GM19043 (cell line): ENCODE measurements at regions not wholly inside any gene's neighbourhood (a gene's known extent, or its start where the extent isn't known, plus 50 kb on each side); places are given as distances from the start of the nearest gene placed in this dataset.

Experiments
- ATAC-seq: cut with Tn5 transposase; IDR thresholded peaks from one replicate; pipeline ENCODE4 v1.9.1; 2021; ENCODE audit warnings: low read depth; ENCODE audit not compliant: unreplicated experiment

DNA sequence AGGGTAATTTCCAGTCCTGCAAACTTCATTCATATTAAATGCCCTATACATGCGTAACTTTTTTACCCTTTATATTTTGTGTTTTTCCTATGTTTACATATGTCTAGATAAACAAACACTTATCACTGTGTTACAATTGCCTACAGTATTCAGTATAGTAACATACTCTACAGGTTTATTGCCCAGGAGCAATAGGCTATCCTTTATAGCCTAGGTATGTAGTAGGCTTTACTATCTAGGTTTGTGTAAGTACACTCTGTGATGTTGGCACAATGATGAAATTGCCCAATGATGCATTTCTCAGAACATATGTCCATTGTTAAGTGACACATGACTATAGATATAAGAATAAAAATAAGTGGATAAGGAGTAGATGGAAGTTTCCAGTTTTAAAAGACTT lies 345.5 kb upstream of the C1orf87 start:
- no peak for ATAC-seq

DNA sequence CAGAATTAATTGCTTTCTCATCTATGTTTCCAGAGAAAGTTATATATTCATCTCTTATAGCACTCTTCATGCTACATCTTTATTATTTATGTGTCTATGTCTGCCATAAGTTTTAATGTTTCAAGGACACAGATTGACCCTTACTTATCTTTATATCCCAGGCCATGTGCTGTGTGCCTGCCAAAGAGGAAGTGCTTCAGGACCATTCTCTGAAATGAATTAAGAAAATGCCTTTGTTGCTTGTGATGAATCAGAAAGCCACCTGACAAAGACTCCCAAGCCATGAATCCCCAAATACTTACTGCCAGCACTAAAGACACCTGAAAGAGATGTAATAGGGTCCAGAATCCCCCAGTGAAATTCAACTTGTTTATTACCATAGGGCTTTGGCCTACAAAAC lies 342.1 kb upstream of the C1orf87 start:
- ATAC-seq, result no peak

DNA sequence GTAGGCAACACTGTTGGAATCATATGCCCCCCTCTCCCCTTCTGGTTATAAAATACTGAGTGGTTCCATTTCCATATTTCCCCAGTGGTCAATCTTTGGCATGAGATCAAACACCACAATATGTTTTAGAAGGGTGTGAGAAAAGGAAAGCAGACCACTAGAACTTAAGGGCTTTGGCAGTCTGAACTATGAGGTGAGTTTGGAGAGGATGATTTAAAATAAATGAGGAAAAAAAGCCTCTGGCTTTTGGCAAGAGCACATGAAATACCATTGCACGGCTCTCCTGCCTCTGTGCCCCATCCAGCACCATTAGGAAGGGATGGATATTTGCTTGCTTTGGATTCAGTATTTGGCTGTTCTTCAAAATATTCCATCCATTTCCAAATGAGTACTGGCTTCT lies 339.5 kb upstream of the C1orf87 start:
- no peak for ATAC-seq

DNA sequence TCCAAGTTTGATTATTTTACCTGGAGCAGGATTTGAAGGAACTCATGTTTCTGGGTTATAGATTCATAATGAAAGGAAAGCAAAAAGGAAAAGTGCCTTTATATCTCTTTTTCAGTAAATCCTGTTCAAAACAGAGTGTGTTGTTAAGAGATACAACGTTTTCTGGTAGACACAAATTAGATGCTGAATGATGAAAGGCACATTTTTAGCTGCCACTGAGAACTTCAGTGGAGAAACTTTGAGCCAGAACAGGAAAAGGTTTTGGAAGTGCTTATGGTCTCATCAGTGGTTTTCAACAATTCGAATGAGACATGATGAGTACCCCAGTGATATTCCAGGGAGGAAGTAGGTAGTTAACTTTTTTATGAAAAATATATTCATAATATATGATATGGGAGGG lies 338.0 kb upstream of the C1orf87 start:
- ATAC-seq, result no peak

DNA sequence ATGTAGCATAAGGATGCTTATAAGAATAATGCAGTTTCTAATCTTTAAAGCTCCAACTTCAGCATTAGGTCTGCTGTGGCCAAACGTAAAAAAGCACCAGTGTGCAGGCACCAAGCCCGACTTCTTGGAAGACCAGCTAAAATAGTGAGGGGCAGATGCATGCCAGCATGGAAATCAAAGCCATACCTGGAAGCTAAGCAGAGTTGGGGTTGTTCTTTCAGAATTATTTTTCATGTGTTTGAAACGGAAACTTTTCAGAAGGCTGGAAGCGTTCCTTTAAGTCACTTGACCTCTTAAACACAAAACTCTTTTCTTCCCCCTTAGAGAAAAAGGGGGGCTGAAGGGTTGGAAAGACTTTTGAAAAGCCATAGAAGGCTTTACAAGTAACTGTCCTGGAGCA lies 329.2 kb upstream of the C1orf87 start:
- no peak for ATAC-seq

DNA sequence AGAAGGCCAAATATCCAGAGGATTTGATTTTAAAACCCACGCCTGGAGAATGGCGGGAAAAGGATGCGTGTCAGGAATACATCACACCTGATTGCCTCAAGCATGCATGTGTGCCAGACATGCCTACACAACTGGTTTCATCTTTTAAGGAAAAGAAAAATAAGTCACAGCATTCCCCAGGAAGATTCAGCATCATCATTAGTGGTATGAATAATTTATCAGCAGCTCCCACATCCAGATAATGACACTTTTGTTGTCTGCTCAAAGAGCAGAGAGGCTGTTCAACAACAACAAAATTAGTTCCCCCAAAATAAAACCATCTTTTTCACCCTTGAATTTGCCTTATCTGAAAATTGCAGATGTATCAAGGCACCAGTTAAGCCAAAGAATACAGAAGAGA lies 328.6 kb upstream of the C1orf87 start:
- no peak for ATAC-seq

DNA sequence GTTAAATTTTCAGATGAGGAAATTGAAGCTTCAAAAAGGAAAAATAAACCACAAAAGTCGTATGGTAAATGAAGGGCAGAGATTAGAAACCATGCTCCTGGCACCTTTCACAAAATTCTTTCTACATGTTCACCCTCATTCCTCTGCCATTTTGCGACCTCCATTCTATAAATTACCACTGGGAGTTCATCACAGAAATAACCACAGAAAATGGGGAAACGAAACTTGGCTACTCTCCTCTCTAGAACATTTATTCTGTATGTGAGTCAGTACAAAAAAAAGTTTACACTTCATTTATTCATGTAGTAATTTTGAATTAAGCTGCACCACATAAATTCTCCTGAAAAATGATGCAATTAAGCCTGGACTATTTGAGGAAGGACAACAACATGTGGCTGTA lies 320.9 kb upstream of the C1orf87 start:
- no peak for ATAC-seq

DNA sequence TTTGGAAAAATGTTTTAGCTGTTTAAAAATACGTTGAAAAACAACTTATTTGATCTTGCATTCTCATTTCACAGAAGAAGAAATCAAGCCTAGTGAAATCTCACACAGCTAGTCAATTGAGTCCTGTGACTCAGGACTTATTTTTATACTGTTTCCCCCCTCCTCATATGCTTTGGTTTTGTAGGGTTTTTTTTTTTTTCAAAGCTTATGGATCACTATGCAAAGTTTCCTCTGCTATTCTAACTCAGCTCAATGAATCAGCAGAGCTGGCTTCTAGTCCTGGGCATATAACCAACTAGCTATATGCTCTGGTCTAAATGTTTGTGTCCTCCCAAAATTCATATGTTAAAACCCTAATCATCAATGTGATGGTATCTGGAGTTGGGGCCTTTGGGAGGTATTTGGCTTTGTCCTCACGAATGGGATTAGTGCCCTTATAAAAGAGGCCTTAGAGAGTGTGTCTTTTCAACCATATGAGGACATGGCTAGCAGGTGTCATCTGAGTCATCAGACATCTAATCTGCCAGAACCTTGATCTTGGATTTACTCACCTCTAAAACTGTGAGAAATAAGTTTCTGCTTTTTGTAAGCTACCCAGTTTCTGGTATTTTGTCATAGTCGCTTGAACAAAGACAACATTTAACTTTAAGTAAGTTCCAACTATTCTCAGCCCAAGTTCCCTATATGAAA lies 317.2 kb upstream of the C1orf87 start:
- peak; percentile 58 for ATAC-seq

DNA sequence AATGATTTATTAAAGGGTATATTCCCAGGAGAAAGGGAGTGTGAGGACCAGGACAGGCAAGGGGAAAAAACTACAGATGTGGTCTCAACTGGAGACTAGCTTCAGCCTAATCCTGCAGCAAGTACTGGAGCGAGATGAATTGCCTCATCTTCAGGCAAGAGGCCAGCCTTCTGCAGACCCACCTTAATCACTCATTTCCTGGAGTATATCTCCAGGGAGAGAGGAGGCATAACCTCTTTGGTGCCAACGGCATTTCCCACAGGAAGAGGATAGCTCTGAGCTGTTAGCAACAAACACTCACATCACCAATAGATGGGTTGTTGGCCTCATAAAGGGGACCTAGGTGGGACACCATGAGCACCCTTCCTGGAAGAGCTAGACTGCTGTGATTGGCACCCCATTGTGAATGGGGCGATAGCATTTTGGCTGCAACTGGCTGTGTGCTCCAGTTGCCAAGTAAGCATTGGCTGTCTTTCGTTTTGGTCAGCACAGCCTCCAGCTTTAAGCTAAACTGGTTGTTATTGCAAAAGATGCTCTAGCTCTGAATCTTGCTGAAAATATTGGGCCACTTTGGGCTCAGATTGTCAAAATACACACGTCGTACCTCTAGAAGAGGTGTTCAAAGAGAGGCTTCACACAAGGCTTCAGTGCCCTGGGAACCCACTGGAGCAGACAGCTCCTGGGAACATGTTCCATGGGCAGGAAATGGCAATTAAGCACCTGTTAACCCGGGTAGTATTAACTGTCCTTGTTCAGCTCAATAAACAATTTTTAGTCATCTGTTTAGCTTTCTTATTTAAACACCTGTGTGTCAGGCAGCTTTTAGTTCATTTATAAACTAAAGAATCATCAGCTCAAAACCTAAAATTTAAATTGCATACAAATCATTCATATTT lies 314.8 kb upstream of the C1orf87 start:
- no peak for ATAC-seq

DNA sequence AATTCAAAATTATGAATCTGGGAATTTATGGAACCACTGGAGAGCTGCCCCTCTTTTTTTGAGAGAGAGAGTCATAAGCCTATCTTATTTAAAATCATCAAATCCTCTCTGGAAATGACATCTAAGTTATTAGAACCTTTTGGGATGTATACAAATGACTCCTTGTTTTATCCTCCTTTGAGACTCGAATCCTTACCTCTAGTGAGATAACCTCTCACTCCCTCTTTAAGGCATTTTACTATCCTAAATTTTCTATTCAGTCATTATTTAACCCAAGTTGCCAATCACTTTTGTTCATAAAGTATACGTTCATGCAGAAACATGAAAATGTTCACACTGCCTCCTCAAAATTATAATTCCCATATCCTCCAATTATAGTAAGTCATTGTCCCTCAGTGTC lies 313.6 kb upstream of the C1orf87 start:
- no peak for ATAC-seq

DNA sequence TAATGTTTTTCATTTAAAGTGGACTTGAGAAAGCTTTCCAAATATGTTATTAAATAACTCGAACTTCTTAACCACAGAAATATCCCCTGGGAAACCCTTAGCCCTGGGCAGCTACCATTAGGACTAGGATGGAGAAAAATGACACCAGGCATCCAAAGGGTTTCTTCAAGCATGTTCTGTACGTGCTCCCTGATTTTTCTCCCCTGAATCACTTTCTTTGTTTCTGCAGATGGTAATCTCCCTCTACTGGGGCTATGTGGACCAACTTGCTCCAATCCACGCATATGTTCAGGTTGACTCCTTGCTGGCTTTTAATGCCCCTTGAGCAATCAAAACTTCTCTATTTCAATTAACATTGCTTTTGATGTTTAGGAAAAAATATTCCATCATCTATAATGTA lies 312.7 kb upstream of the C1orf87 start:
- ATAC-seq, result no peak

DNA sequence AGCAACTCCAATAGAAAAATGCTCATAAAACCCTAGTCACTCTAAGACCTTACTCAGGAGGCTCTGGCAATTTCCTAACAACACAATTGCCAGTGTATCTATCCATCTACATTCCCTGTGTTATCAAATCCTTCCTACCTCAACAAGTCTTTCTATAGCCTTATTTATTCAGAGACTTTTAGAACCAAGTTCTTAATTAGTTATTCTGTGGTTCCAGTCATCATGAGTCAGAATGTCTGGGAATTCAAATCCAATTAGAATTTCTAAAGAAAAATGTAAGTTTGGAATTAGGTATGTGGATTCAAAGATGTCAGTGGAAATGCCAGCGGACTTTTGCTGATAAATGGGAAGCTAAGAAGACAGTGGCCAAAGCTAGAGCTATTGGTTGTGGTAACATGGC lies 302.6 kb upstream of the C1orf87 start:
- ATAC-seq, result no peak

DNA sequence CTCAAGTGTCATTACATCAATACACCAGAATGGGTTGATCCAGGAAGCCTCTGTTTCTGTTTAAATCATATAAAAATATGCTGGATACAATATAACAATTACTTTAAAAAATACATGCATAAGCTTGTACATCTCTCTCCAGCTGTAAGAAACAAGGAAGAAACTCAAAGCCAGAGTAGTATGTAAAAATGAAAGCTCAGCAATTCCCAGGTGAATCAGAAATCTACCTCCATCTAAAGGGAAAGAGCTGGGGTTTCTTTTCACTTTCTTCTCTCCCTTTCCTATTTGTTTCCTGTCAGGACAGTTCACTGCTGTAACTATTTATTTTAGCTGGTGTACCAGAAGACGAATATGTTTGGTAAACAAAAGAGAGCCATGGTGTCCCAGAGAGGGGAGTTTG lies 301.0 kb upstream of the C1orf87 start:
- no peak for ATAC-seq

DNA sequence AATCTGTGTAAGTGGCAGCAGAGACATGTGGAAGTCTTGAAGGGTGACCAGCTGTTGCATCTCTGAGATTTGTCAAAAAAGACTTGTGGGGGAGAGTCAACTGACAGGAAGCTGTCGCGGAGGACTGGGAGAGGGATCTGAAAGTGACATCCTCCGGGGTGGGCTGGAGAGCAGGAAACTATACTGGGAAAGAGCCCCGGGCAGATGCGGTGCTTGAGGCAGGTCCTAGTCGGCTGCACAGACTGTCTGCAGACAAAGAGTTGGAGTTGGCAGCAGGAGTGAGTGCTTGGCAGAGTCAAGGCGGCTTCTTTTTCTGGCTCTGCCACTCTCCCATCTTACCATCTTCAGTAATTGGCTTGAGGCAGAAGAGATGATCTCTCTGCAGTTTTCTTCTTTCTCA lies 294.0 kb upstream of the C1orf87 start:
- no peak for ATAC-seq

DNA sequence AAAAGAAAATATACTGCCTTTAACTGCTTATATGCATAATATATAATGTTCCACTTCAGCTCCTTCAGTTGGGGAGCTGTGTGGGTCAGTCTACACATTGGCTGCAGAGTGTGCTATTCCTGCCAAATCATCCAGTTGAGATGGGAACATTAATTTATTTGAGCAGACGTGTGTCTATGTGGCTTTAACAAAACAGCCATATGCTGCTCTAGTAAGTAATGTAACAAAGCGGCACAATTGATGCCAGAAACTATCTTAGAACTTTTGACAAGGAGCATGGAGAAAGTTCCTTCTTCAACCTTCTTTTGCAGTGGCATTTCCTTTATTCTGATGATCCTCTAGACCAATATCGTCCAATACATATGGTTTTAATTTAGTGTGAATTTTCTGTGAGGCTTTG lies 285.9 kb upstream of the C1orf87 start:
- ATAC-seq, result no peak

DNA sequence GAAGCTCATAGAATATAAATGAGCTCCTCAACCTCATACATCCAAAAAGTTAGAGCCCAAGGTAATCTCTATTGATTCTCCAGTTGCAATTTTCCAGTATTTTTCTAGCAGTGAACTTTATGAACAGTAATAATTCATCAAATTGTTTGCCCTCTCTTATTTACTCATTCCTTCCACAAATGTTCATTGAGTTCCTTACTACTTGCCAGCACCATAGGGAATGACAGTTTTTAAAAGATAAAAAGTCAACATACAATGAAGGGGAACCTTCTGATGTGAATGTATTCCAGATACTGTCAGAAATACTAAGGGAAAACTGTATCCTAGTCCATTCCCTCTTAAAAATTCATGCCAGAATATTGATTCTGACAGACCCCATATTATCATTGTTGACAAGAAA lies 277.0 kb upstream of the C1orf87 start:
- ATAC-seq, result no peak

DNA sequence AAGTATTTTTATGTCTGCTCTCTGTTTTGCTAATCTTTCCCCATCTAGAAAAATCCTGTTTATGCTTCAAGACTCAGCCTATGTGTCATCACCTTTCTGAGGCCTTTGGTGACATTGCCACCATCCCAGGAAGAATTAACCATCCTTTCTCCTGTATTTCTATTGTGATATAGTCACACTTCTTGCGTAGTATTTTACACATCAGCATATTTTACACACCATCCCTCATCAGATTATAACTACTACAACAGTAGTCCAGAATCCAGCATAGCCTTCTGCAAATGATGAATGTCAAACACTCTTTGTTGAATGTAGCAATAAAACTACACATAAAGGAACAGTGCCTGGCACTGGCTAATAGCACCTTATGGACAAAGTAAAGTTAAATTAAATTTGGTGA lies 275.3 kb upstream of the C1orf87 start:
- no peak for ATAC-seq

DNA sequence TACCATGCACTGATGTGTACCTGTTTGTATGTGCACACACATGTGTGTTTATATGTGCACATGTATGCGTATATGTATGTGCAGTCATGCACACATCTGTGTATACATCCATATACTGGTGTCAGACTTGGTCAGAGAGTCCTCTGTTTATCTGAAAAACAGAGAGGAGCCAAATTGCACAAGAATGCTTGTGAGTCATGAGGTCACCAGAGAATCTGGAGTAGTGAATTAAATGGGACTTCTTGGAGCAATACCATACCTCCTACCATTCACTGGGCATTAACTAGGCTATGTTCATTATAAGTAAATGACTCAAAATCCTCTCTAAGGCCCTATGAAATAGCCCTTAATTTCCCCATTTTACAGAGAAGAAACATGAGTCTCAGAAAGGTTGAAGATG lies 272.1 kb upstream of the C1orf87 start:
- no peak for ATAC-seq

DNA sequence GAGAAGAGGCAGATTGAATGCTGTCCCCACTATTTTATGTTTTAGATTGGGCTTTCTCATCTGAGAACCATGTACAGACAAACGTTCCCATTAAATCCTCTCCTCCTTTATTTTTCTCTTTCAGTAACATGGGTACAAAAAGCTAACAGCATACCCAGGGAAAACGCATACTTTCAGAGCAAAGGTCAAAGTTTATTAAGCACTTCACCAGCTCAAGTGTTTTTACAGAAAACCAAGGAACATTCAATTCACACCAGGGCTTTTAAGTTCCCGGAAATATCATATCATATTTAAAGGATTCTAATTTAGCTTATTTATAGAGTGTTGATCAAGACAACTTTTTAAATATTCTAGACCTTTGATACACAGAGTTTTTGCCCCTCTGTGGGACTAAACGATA lies 271.5 kb upstream of the C1orf87 start:
- ATAC-seq, result no peak

DNA sequence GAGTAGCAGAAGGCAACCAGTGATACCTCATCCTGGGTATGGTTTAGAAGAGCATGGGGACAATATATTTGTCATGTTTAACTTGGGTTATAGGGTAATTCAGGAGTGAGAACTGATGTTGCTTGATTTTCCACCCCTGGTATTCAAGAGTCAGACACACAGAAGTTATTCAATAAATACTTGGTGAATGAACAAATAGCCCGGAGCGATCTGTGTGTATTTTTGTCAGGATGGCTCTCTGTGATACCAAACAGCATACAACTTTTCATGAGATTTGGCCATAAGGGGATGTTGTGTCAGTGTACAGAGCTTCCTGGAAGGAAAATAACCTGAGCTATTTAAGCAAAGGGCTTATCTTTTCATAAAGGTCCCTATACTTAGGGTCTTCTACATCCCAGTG lies 270.2 kb upstream of the C1orf87 start:
- ATAC-seq, result no peak

DNA sequence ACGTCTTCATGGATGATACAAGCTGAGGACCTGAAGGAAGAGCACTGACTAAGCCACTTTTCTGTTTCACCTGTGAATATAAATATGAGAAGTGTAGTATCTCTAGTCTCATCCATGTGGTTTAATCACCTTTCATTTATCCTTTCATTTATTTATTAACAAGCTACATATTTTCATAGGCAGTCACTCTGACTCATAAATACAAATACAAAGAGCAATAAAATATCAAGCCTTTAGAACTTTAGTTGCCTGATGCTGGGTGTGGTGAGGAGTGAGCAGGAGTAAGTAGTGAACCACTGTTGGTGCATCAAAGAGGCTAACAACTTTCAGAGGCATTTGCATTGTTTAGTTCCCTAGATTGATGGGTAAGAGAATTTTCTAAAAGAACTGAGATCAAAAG lies 269.0 kb upstream of the C1orf87 start:
- ATAC-seq, result no peak

DNA sequence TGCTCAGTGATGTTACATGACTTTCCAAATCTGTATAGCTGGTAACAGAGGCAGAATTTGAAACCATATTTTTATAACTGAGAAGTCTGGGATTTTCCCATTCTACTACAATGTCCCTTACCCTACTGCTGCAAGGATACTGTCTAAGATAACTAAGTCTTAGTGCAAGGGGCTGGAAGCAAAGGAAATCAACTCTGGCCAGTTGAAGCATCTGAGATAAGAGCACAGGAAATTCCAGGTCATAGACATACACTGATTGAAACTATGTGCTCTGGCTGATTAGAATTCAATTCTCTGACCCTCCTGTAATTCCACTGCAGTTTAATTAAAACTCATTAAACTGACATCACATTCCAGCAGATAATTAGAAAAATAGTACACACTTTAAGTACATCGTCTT lies 267.7 kb upstream of the C1orf87 start:
- no peak for ATAC-seq
